ENCODE measurements at regions not wholly inside any gene's neighbourhood (a gene's known extent, or its start where the extent isn't known, plus 50 kb on each side); places are given as distances from the start of the nearest gene placed in this dataset.

- Mint-ChIP-seq H3K9me3 (ENCODE audit: insufficient read depth) (no peaks in the 10 kb centered on the region), H3K4me1 (no peaks in the 10 kb centered on the region), H3K4me3 (no peak overlapping the region), H3K27me3 (peaks cover 13% of the 10 kb centered on the region), H3K27ac (no peak overlapping the region)
- WGBS (ENCODE audit: insufficient coverage): 3% methylated on average over 3 of the region's 5 CpGs
- H3K4me1 ChIP-seq (ENCODE audit: control insufficient read depth in 2 of 2, insufficient read depth in 2 of 2, low read length in 2 of 2): no peaks in the 10 kb centered on the region
- no peak overlapping the region for H3K4me3 ChIP-seq (ENCODE audit: control extremely low read depth in 1 of 5, extremely low read depth in 1 of 5, insufficient read depth in 1 of 5, low read depth in 2 of 5, low read length in 4 of 5)
- H3K79me2 ChIP-seq (ENCODE audit: control insufficient read depth, insufficient read depth, low read length): no peaks in the 10 kb centered on the region
- no peak overlapping the region for H3K4me2 ChIP-seq (replicated peaks; ENCODE audit: low read depth, low read length, poor library complexity, severe bottlenecking)
- intact Hi-C loops (cut with micrococcal nuclease): no loop called here
- peak overlapping the region; percentile 7 for H2AFZ ChIP-seq (ENCODE audit: insufficient read depth, low read depth, low read length, poor library complexity, severe bottlenecking)
- no peaks in the 10 kb centered on the region for H3K9me3 ChIP-seq (ENCODE audit: control extremely low read depth in 1 of 3, control insufficient read depth in 2 of 3, insufficient read depth in 1 of 3, low read length in 2 of 3)
- no peak overlapping the region for H3K27ac ChIP-seq (ENCODE audit: low read length in 2 of 2)
- ChIA-PET CTCF (interaction anchor here (0.9 to 8.2 kb wide), 11 partner anchors 8 to 353 kb away, joined by 3 to 195 read pairs (median 4); partner anchors contain the start of gene ARRDC3), POLR2A (no interaction called here)
- ATAC-seq (ENCODE audit: low read depth): no peak
- no peaks in the 10 kb centered on the region for H4K20me1 ChIP-seq (ENCODE audit: control insufficient read depth, insufficient read depth, low read length, poor library complexity, severe bottlenecking)
- H3K9ac ChIP-seq (ENCODE audit: low read length): no peak overlapping the region
- no peaks in the 10 kb centered on the region for H3K36me3 ChIP-seq (replicated peaks in 1 of 2; ENCODE audit: control extremely low read depth in 1 of 2, control insufficient read depth in 1 of 2, extremely low read depth in 1 of 2, insufficient read depth in 2 of 2, low read length in 1 of 2)
- H3K27me3 ChIP-seq (replicated peaks in 1 of 4; ENCODE audit: control extremely low read depth in 1 of 4, control insufficient read depth in 3 of 4, insufficient read depth in 4 of 4, low read length in 3 of 4): no peaks in the 10 kb centered on the region
- no peak for DNase-seq
- no peak for TF ChIP-seq EZH2 (IDR thresholded peaks at IDR 0.05; ENCODE audit: borderline replicate concordance, insufficient read depth, low read depth, low read length, poor library complexity, severe bottlenecking)
- TF ChIP-seq, protein P1, sequence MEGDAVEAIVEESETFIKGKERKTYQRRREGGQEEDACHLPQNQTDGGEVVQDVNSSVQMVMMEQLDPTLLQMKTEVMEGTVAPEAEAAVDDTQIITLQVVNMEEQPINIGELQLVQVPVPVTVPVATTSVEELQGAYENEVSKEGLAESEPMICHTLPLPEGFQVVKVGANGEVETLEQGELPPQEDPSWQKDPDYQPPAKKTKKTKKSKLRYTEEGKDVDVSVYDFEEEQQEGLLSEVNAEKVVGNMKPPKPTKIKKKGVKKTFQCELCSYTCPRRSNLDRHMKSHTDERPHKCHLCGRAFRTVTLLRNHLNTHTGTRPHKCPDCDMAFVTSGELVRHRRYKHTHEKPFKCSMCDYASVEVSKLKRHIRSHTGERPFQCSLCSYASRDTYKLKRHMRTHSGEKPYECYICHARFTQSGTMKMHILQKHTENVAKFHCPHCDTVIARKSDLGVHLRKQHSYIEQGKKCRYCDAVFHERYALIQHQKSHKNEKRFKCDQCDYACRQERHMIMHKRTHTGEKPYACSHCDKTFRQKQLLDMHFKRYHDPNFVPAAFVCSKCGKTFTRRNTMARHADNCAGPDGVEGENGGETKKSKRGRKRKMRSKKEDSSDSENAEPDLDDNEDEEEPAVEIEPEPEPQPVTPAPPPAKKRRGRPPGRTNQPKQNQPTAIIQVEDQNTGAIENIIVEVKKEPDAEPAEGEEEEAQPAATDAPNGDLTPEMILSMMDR (IDR thresholded peaks at IDR 0.05): no peak
These were observed 163.9 kb downstream of the ARRDC3 start for GRCh38 chr5:91219091-91219802.

- no peak for ATAC-seq (ENCODE audit: low read depth)
- POLR2A ChIA-PET: no interaction called here
- CTCF ChIA-PET: interaction anchor here (2.9 to 8.2 kb wide), 2 partner anchors 167 to 202 kb away, joined by 24 to 195 read pairs; partner anchors contain the start of gene ARRDC3
These were observed 165.3 kb downstream of the ARRDC3 start for GRCh38 chr5:91217859-91218258.

More at GRCh38 chr5:91217859-91218258, 165.3 kb downstream of the ARRDC3 start:
- Mint-ChIP-seq H3K27ac (no peak overlapping the region), H3K4me1 (no peaks in the 10 kb centered on the region), H3K9me3 (ENCODE audit: insufficient read depth) (no peaks in the 10 kb centered on the region), H3K27me3 (peaks cover 19% of the 10 kb centered on the region), H3K4me3 (no peak overlapping the region)
- Histone ChIP-seq H3K9me3 (ENCODE audit: control extremely low read depth in 1 of 3, control insufficient read depth in 2 of 3, insufficient read depth in 1 of 3, low read length in 2 of 3) (no peaks in the 10 kb centered on the region), H3K4me1 (ENCODE audit: control insufficient read depth in 2 of 2, insufficient read depth in 2 of 2, low read length in 2 of 2) (no peaks in the 10 kb centered on the region), H3K27ac (ENCODE audit: low read length in 2 of 2) (no peak overlapping the region), H3K36me3 (replicated peaks in 1 of 2; ENCODE audit: control extremely low read depth in 1 of 2, control insufficient read depth in 1 of 2, extremely low read depth in 1 of 2, insufficient read depth in 2 of 2, low read length in 1 of 2) (no peaks in the 10 kb centered on the region), H3K27me3 (replicated peaks in 1 of 4; ENCODE audit: control extremely low read depth in 1 of 4, control insufficient read depth in 3 of 4, insufficient read depth in 4 of 4, low read length in 3 of 4) (no peaks in the 10 kb centered on the region), H3K4me3 (ENCODE audit: control extremely low read depth in 1 of 5, extremely low read depth in 1 of 5, insufficient read depth in 1 of 5, low read depth in 2 of 5, low read length in 4 of 5) (no peak overlapping the region), H3K4me2 (replicated peaks; ENCODE audit: low read depth, low read length, poor library complexity, severe bottlenecking) (no peak overlapping the region), H2AFZ (ENCODE audit: insufficient read depth, low read depth, low read length, poor library complexity, severe bottlenecking) (no peak overlapping the region), H3K9ac (ENCODE audit: low read length) (no peak overlapping the region), H4K20me1 (ENCODE audit: control insufficient read depth, insufficient read depth, low read length, poor library complexity, severe bottlenecking) (no peaks in the 10 kb centered on the region), H3K79me2 (ENCODE audit: control insufficient read depth, insufficient read depth, low read length) (no peaks in the 10 kb centered on the region)
- intact Hi-C loops (cut with micrococcal nuclease): no loop called here
- no peak for TF ChIP-seq EZH2 (IDR thresholded peaks at IDR 0.05; ENCODE audit: borderline replicate concordance, insufficient read depth, low read depth, low read length, poor library complexity, severe bottlenecking)
- TF ChIP-seq, protein P1 (IDR thresholded peaks at IDR 0.05): no peak
- no CpG with 5 or more reads among the region's 1 CpG for WGBS (ENCODE audit: insufficient coverage)
- DNase-seq: no peak
